HCT116 (cell line): ENCODE measurements at regions not wholly inside any gene's neighbourhood (a gene's known extent, or its start where the extent isn't known, plus 50 kb on each side); places are given as distances from the start of the nearest gene placed in this dataset.

Experiments
- ATAC-seq: fragments of 200-7000 bp; cut with Tn5 transposase; 2 replicates; pipeline ENCODE4 v1.9.1; 2020; ENCODE audit warnings: mild to moderate bottlenecking, moderate library complexity
- BruUV-seq: library from RNA; stranded (reverse); fragments of 400-500 nt; replicated peaks from 2 replicates; lab custom pipeline; 2021; lab: Mats Ljungman, UMichigan
- CTCF ChIA-PET: fragments of 300-600 bp; sonication (Branson Sonifier 250); formaldehyde crosslinking; loops from one replicate; lab custom pipeline; 2021; ENCODE audit warnings: antibody characterized with exemption; lab: Charles Lee
- POLR2A ChIA-PET: fragments of 300-600, 350-600 bp; sonication (Branson Sonifier 250); formaldehyde crosslinking; loops from one replicate; lab custom pipeline; 2021; ENCODE audit warnings: antibody characterized with exemption; lab: Charles Lee
- RAD21 ChIA-PET, 2 experiments: fragments of 300-600 bp; sonication (Branson Sonifier 250); formaldehyde crosslinking; loops; one replicate each; lab custom pipeline; 2023; ENCODE audit warnings: low total read pairs in 2 of 2; ENCODE audit not compliant: uncharacterized antibody in 2 of 2, unreplicated experiment in 2 of 2, low non-redundant PET in 1 of 2; lab: Charles Lee
- DNase-seq: peaks from one replicate; pipeline ENCODE4 v3.0.0-alpha.2; 2010; ENCODE audit warnings: low read depth, low spot score
- H2AFZ ChIP-seq: fragments of 200-600 bp; shearing (Covaris generic), sonication (generic); 2 replicates; pipeline ENCODE4 v1.6.1; 2017; ENCODE audit warnings: low read depth, mixed run types, mixed read lengths, antibody characterized with exemption, low read length; ENCODE audit not compliant: poor library complexity, severe bottlenecking
- H3K27ac ChIP-seq: 2 replicates; pipeline ENCODE4 v1.5.1; 2012; ENCODE audit warnings: low read depth, low read length
- H3K27me3 ChIP-seq: fragments of 200-600 bp; sonication (generic); 2 replicates; pipeline ENCODE4 v1.6.1; 2016; ENCODE audit warnings: mixed run types, low read length, mixed read lengths; ENCODE audit not compliant: insufficient read depth
- H3K36me3 ChIP-seq, 2 experiments: fragments of 200-500 bp in 1 of 2; fragments of 200-600 bp in 1 of 2; sonication (Bioruptor generic) in 1 of 2; sonication (generic) in 1 of 2; 2 replicates each; pipeline versions ENCODE4 v1.5.1 to v1.6.1; 2014 to 2016; ENCODE audit warnings: low read length in 2 of 2, inconsistent platforms in 1 of 2, mixed read lengths in 1 of 2, mixed run types in 1 of 2; ENCODE audit not compliant: insufficient read depth in 2 of 2, control insufficient read depth in 1 of 2
- H3K4me1 ChIP-seq, 2 experiments: fragments of 200-600 bp in 1 of 2; sonication (generic) in 1 of 2; 2 replicates each; pipeline versions ENCODE4 v1.5.1 to v1.6.1; 2012 to 2017; ENCODE audit warnings: low read length in 2 of 2, inconsistent platforms in 1 of 2, mild to moderate bottlenecking in 1 of 2, mixed read lengths in 1 of 2, mixed run types in 1 of 2, moderate library complexity in 1 of 2; ENCODE audit not compliant: insufficient read depth in 2 of 2, control insufficient read depth in 1 of 2
- H3K4me2 ChIP-seq: fragments of 200-600 bp; sonication (generic); 2 replicates; pipeline ENCODE4 v1.6.1; 2017; ENCODE audit warnings: mixed run types, low read length, mixed read lengths
- H3K4me3 ChIP-seq, 2 experiments: fragments of 200-600 bp in 1 of 2; sonication (generic) in 1 of 2; replicated peaks in 1 of 2; 2 replicates each; pipeline ENCODE4 v1.5.1; 2011 to 2016; ENCODE audit warnings: low read length in 2 of 2, control low read depth in 1 of 2, low read depth in 1 of 2, mild to moderate bottlenecking in 1 of 2, mixed read lengths in 1 of 2, mixed run types in 1 of 2
- H3K79me2 ChIP-seq: fragments of 200-600 bp; sonication (generic); 2 replicates; pipeline ENCODE4 v1.6.1; 2017; ENCODE audit warnings: mild to moderate bottlenecking, mixed run types, low read length, moderate library complexity, mixed read lengths; ENCODE audit not compliant: insufficient read depth
- H3K9ac ChIP-seq: fragments of 200-600 bp; sonication (generic); 2 replicates; pipeline ENCODE4 v1.6.1; 2016; ENCODE audit warnings: low read length, mixed read lengths
- H3K9me2 ChIP-seq: fragments of 200-600 bp; sonication (generic), shearing (Covaris generic); 2 replicates; pipeline ENCODE4 v1.6.1; 2017; ENCODE audit warnings: mixed run types, mild to moderate bottlenecking, moderate library complexity; ENCODE audit not compliant: insufficient read depth
- H3K9me3 ChIP-seq, 2 experiments: fragments of 200-500 bp in 1 of 2; fragments of 200-600 bp in 1 of 2; sonication (Bioruptor generic) in 1 of 2; sonication (generic) in 1 of 2; 2 replicates each; pipeline ENCODE4 v1.6.1; 2014 to 2017; ENCODE audit warnings: low read length in 2 of 2, mixed read lengths in 2 of 2, inconsistent platforms in 1 of 2, low read depth in 1 of 2, mild to moderate bottlenecking in 1 of 2, mixed run types in 1 of 2, moderate library complexity in 1 of 2; ENCODE audit not compliant: control insufficient read depth in 1 of 2, insufficient read depth in 1 of 2
- H4K20me1 ChIP-seq: fragments of 200-600 bp; sonication (generic), shearing (Covaris generic); 2 replicates; pipeline ENCODE4 v1.6.1; 2017; ENCODE audit warnings: mixed run types, mild to moderate bottlenecking, moderate library complexity; ENCODE audit not compliant: insufficient read depth
- CBX3 ChIP-seq: IDR thresholded peaks from 2 replicates; pipeline ENCODE4 v1.6.1; 2012; ENCODE audit warnings: low read depth
- CEBPB ChIP-seq: IDR thresholded peaks from 2 replicates; pipeline ENCODE4 v1.6.1; 2012; ENCODE audit warnings: low read depth
- EGR1 ChIP-seq: IDR thresholded peaks from 2 replicates; pipeline ENCODE4 v1.6.1; 2012; ENCODE audit warnings: low read depth
- FOSL1 ChIP-seq: IDR thresholded peaks from 2 replicates; pipeline ENCODE4 v1.6.1; 2012; ENCODE audit warnings: low read depth
- RAD21 ChIP-seq: IDR thresholded peaks from 2 replicates; pipeline ENCODE4 v1.6.1; 2012; ENCODE audit warnings: low read depth, mild to moderate bottlenecking
- SP1 ChIP-seq: IDR thresholded peaks from 2 replicates; pipeline ENCODE4 v1.6.1; 2012; ENCODE audit warnings: low read depth
- TCF7L2 ChIP-seq: IDR thresholded peaks from 2 replicates; pipeline ENCODE4 v1.7.0; 2011; ENCODE audit warnings: borderline replicate concordance, inconsistent platforms; ENCODE audit not compliant: insufficient read depth, insufficient read length; ENCODE audit errors: extremely low read depth
- ZFX ChIP-seq: fragments of 450-650 bp; IDR thresholded peaks from 2 replicates; pipeline ENCODE4 v1.6.1; 2017
- intact Hi-C: fragments of 100-400 bp; cut with micrococcal nuclease; formaldehyde crosslinking; loops from 2 replicates; pipeline ENCODE4 v1.10.0; 2022

- no TSS peak for BruUV-seq
- Histone ChIP-seq H3K9me3 (peaks cover 0 to 2% of the 10 kb centered on the region in 2 experiments; a peak in 1 of 4 replicates), H3K9me2 (no peaks in the 10 kb centered on the region), H3K36me3 (no peaks in the 10 kb centered on the region), H2AFZ (no peak overlapping the region), H3K4me1 (peaks cover 10 to 30% of the 10 kb centered on the region in 2 experiments), H3K4me3 (no peak overlapping the region), H3K27ac (no peak overlapping the region), H3K79me2 (no peaks in the 10 kb centered on the region), H3K27me3 (no peaks in the 10 kb centered on the region), H3K9ac (no peak overlapping the region), H4K20me1 (no peaks in the 10 kb centered on the region), H3K4me2 (peak overlapping the region; percentile 20)
- ChIA-PET RAD21 (no interaction called here), POLR2A (no interaction called here), CTCF (no interaction called here)
- no peak for TF ChIP-seq CBX3
- TF ChIP-seq CEBPB = no peak
- TF ChIP-seq EGR1 = no peak
- TF ChIP-seq FOSL1 = no peak
- peak; percentile 66 for TF ChIP-seq TCF7L2
- TF ChIP-seq SP1 = no peak
- intact Hi-C loops = no loop called here
- DNase-seq = no peak
- ATAC-seq = no peak
Observed at GRCh38 chr16:88306860-88307545, 75.8 kb upstream of the ZNF469 start.

DNA sequence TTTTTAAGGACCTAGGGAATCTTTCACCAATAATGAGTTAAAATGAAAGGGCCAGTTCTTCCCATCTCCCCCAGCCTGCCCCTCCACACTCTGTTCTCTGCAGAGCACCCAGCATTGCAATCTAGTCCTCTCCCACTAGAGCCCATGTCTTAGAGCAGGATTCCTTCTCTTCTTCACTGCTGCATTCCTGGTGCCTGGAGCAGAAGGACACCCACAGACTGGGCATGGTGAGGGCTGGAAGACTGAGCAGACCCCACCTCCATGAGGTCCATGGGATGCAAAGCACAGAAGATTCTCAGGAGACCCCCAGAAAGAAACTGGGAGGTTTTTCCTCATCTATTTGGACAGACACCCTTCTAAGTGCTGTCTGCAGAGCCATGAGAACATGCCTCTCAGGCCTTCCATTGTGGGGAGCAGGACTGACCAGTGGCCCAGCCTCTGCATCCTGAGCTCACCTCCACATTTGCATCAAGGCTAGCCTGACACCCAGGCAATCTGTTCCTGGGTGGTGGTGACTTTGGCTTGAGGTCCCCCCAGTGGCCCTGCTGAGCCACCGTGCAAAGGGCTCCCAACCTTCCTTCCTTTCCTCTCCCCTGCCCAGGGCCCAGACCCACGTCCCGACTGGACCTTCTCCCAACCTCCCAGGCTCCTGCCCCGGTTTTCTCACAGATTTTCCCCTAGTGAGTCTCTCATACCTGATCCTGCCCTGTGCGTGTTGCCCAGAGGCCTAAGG, 74.2 kb upstream of the ZNF469 start:
- H3K36me3 ChIP-seq = no peaks in the 10 kb centered on the region
- no peak overlapping the region for H2AFZ ChIP-seq
- peaks cover 10 to 29% of the 10 kb centered on the region in 2 experiments for H3K4me1 ChIP-seq
- no peaks in the 10 kb centered on the region for H4K20me1 ChIP-seq
- H3K79me2 ChIP-seq = no peaks in the 10 kb centered on the region
- ChIA-PET RAD21 (no interaction called here), POLR2A (no interaction called here)
- no peaks in the 10 kb centered on the region for H3K27me3 ChIP-seq
- intact Hi-C loops = no loop called here
- no peak overlapping the region for H3K27ac ChIP-seq
- no peak overlapping the region for H3K4me3 ChIP-seq
- peaks cover 0 to 10% of the 10 kb centered on the region in 2 experiments; a peak in 1 of 4 replicates for H3K9me3 ChIP-seq
- BruUV-seq = no TSS peak
- no peak for ATAC-seq
- H3K9ac ChIP-seq = no peak overlapping the region
- TF ChIP-seq ZFX = no peak
- TF ChIP-seq RAD21 = peak; percentile 47
- TF ChIP-seq, all 23 proteins: peak for 1
- CTCF ChIA-PET = interaction anchor here (0.7 kb wide), 1 partner anchor 21 kb away, joined by 3 read pairs; no protein-coding TSS in a partner anchor
- Histone ChIP-seq H3K9me2 (no peaks in the 10 kb centered on the region), H3K4me2 (no peak overlapping the region)
- DNase-seq = no peak
